Neural crest cell (in vitro differentiated cells): ENCODE measurements at regions not wholly inside any gene's neighbourhood (a gene's known extent, or its start where the extent isn't known, plus 50 kb on each side); places are given as distances from the start of the nearest gene placed in this dataset.
A peak's percentile ranks its signal among the peaks of the same experiment; 100 is the strongest.

Experiments
- DNase-seq: peaks from one replicate; pipeline ENCODE4 v3.0.0; 2021; ENCODE audit warnings: low read depth, mixed read lengths, low spot score
- H3K27ac Mint-ChIP-seq: one replicate; pipeline ENCODE4 v1.8.0; 2021; ENCODE audit warnings: mild to moderate bottlenecking, mixed read lengths; ENCODE audit not compliant: unreplicated experiment
- H3K27me3 Mint-ChIP-seq: 2 replicates; pipeline ENCODE4 v1.8.0; 2021; ENCODE audit warnings: low read depth, mild to moderate bottlenecking, mixed read lengths
- H3K36me3 Mint-ChIP-seq: 2 replicates; pipeline ENCODE4 v1.8.0; 2021; ENCODE audit warnings: low read depth, mild to moderate bottlenecking, mixed read lengths
- H3K4me1 Mint-ChIP-seq: 2 replicates; pipeline ENCODE4 v1.8.0; 2021; ENCODE audit warnings: mixed read lengths
- H3K4me3 Mint-ChIP-seq: one replicate; pipeline ENCODE4 v1.8.0; 2021; ENCODE audit warnings: mild to moderate bottlenecking, mixed read lengths
- H3K9me3 Mint-ChIP-seq: 2 replicates; pipeline ENCODE4 v1.8.0; 2021; ENCODE audit warnings: mixed read lengths
- CTCF ChIP-seq: fragments of 200-600 bp; sonication (generic); conservative IDR thresholded peaks from 2 replicates; pipeline ENCODE4 v1.5.0; 2021; ENCODE audit warnings: antibody characterized with exemption, mild to moderate bottlenecking

GRCh38 chr12:115859231-115859630, 418.3 kb downstream of the MED13L start:
- peaks cover 37% of the 10 kb centered on the region for H3K27me3 Mint-ChIP-seq
- H3K4me3 Mint-ChIP-seq: no peak overlapping the region
- H3K27ac Mint-ChIP-seq: no peak overlapping the region
- no peak for DNase-seq
- H3K36me3 Mint-ChIP-seq: no peaks in the 10 kb centered on the region
- no peaks in the 10 kb centered on the region for H3K4me1 Mint-ChIP-seq
- TF ChIP-seq CTCF: no peak
- H3K9me3 Mint-ChIP-seq: no peaks in the 10 kb centered on the region

GRCh38 chr12:115857923-115858322, 419.6 kb downstream of the MED13L start:
- H3K4me1 Mint-ChIP-seq: no peaks in the 10 kb centered on the region
- no peaks in the 10 kb centered on the region for H3K36me3 Mint-ChIP-seq
- TF ChIP-seq CTCF: no peak
- H3K9me3 Mint-ChIP-seq: no peaks in the 10 kb centered on the region
- H3K4me3 Mint-ChIP-seq: no peak overlapping the region
- peaks cover 35% of the 10 kb centered on the region for H3K27me3 Mint-ChIP-seq
- H3K27ac Mint-ChIP-seq: no peak overlapping the region
- DNase-seq: no peak

- Mint-ChIP-seq H3K9me3 (no peaks in the 10 kb centered on the region), H3K4me3 (no peak overlapping the region), H3K27ac (no peak overlapping the region), H3K36me3 (no peaks in the 10 kb centered on the region), H3K27me3 (peaks cover 34% of the 10 kb centered on the region), H3K4me1 (no peaks in the 10 kb centered on the region)
- no peak for DNase-seq
- peak; percentile 17 for TF ChIP-seq CTCF
Measured at GRCh38 chr12:115857160-115857920, 420.2 kb downstream of the MED13L start.

DNA sequence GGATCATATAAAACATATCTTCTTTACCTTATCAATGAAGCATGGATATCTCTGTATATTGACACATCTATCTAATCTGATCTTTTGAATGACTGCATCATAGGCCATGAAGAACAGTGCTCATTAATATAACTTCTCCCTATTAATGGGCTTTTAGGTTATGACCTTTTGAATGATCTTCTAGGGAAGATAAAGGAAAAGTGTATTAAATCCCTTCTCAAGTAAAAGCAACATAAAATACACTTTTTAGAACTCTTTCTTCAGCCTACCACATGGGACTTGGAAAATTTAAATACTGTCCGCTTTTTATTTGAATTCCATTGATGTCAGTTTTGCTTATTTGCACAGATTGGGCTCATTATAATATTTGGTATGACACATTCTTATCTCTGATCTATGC, 425.4 kb downstream of the MED13L start:
- no peaks in the 10 kb centered on the region for H3K9me3 Mint-ChIP-seq
- H3K27ac Mint-ChIP-seq: no peak overlapping the region
- no peak overlapping the region for H3K4me3 Mint-ChIP-seq
- H3K27me3 Mint-ChIP-seq: peaks cover 18% of the 10 kb centered on the region
- TF ChIP-seq CTCF: no peak
- no peak for DNase-seq
- H3K4me1 Mint-ChIP-seq: no peaks in the 10 kb centered on the region
- no peaks in the 10 kb centered on the region for H3K36me3 Mint-ChIP-seq

GRCh38 chr12:115850957-115851356, 426.5 kb downstream of the MED13L start:
- TF ChIP-seq CTCF: no peak
- H3K36me3 Mint-ChIP-seq: no peaks in the 10 kb centered on the region
- DNase-seq: no peak
- H3K4me3 Mint-ChIP-seq: no peak overlapping the region
- no peaks in the 10 kb centered on the region for H3K4me1 Mint-ChIP-seq
- H3K27ac Mint-ChIP-seq: no peak overlapping the region
- no peaks in the 10 kb centered on the region for H3K9me3 Mint-ChIP-seq
- H3K27me3 Mint-ChIP-seq: peaks cover 18% of the 10 kb centered on the region
